IPS-18a (cell line): ENCODE measurements at regions not wholly inside any gene's neighbourhood (a gene's known extent, or its start where the extent isn't known, plus 50 kb on each side); places are given as distances from the start of the nearest gene placed in this dataset.
"Not testable (repeated sequence)": the region's sequence is repeated elsewhere in the genome, so short reads cannot be mapped to it uniquely, and the experiment has no call there.

Experiments used
- H3K27ac ChIP-seq: one replicate; pipeline ENCODE4 v1.5.1; 2013; ENCODE audit warnings: low read length
- H3K27me3 ChIP-seq: one replicate; pipeline ENCODE4 v1.6.1; 2013; ENCODE audit warnings: mild to moderate bottlenecking, low read length; ENCODE audit not compliant: control insufficient read depth, insufficient read depth
- H3K36me3 ChIP-seq: one replicate; pipeline ENCODE4 v1.6.1; 2013; ENCODE audit warnings: low read depth, low read length; ENCODE audit not compliant: control insufficient read depth
- H3K4me1 ChIP-seq: one replicate; pipeline ENCODE4 v1.6.1; 2013; ENCODE audit warnings: low read depth, low read length; ENCODE audit not compliant: control insufficient read depth
- H3K4me3 ChIP-seq: one replicate; pipeline ENCODE4 v1.5.1; 2013; ENCODE audit warnings: low read length
- H3K9ac ChIP-seq: one replicate; pipeline ENCODE4 v1.6.1; 2013; ENCODE audit warnings: mild to moderate bottlenecking, low read length, moderate library complexity
- H3K9me3 ChIP-seq: one replicate; pipeline ENCODE4 v1.6.1; 2013; ENCODE audit warnings: low read depth, low read length; ENCODE audit not compliant: control insufficient read depth

- Histone ChIP-seq H3K27me3 (no peaks in the 10 kb centered on the region), H3K36me3 (no peaks in the 10 kb centered on the region), H3K4me1 (peaks cover 20% of the 10 kb centered on the region), H3K9me3 (no peaks in the 10 kb centered on the region), H3K9ac (no peak overlapping the region), H3K27ac (no peak overlapping the region), H3K4me3 (peak overlapping the region; percentile 13)
These were observed 223.8 kb upstream of the DDI1 start for GRCh38 chr11:103812680-103813079.

GRCh38 chr11:103820345-103820744, 216.1 kb upstream of the DDI1 start:
- not testable (repeated sequence) for H3K9me3 ChIP-seq, H3K4me3 ChIP-seq, H3K4me1 ChIP-seq, H3K27me3 ChIP-seq, H3K27ac ChIP-seq, H3K36me3 ChIP-seq, H3K9ac ChIP-seq

GRCh38 chr11:103824116-103824515, 212.3 kb upstream of the DDI1 start:
- Histone ChIP-seq H3K9ac (no peak overlapping the region), H3K9me3 (no peaks in the 10 kb centered on the region), H3K27me3 (no peaks in the 10 kb centered on the region), H3K27ac (no peak overlapping the region), H3K4me1 (no peaks in the 10 kb centered on the region), H3K36me3 (no peaks in the 10 kb centered on the region), H3K4me3 (no peak overlapping the region)

GRCh38 chr11:103825469-103825868, 211.0 kb upstream of the DDI1 start:
- no peaks in the 10 kb centered on the region for H3K4me1 ChIP-seq
- no peak overlapping the region for H3K4me3 ChIP-seq
- no peaks in the 10 kb centered on the region for H3K36me3 ChIP-seq
- H3K9ac ChIP-seq = no peak overlapping the region
- no peaks in the 10 kb centered on the region for H3K9me3 ChIP-seq
- no peaks in the 10 kb centered on the region for H3K27me3 ChIP-seq
- H3K27ac ChIP-seq = no peak overlapping the region

- Histone ChIP-seq H3K9ac (no peak overlapping the region), H3K9me3 (no peaks in the 10 kb centered on the region), H3K4me3 (no peak overlapping the region), H3K4me1 (no peaks in the 10 kb centered on the region), H3K27me3 (no peaks in the 10 kb centered on the region), H3K27ac (no peak overlapping the region), H3K36me3 (no peaks in the 10 kb centered on the region)
These were observed 209.6 kb upstream of the DDI1 start for GRCh38 chr11:103826856-103827255.

- Histone ChIP-seq H3K9me3 (no peaks in the 10 kb centered on the region), H3K27ac (no peak overlapping the region), H3K36me3 (no peaks in the 10 kb centered on the region), H3K9ac (no peak overlapping the region), H3K27me3 (no peaks in the 10 kb centered on the region), H3K4me1 (no peaks in the 10 kb centered on the region), H3K4me3 (no peak overlapping the region)
These were observed 206.8 kb upstream of the DDI1 start for GRCh38 chr11:103829596-103829995.

GRCh38 chr11:103830205-103830604, 206.2 kb upstream of the DDI1 start:
- no peaks in the 10 kb centered on the region for H3K27me3 ChIP-seq
- no peaks in the 10 kb centered on the region for H3K9me3 ChIP-seq
- no peak overlapping the region for H3K9ac ChIP-seq
- H3K4me3 ChIP-seq = no peak overlapping the region
- H3K4me1 ChIP-seq = no peaks in the 10 kb centered on the region
- H3K36me3 ChIP-seq = no peaks in the 10 kb centered on the region
- H3K27ac ChIP-seq = no peak overlapping the region

GRCh38 chr11:103832762-103833161, 203.7 kb upstream of the DDI1 start:
- no peak overlapping the region for H3K27ac ChIP-seq
- H3K36me3 ChIP-seq = no peaks in the 10 kb centered on the region
- H3K9me3 ChIP-seq = no peaks in the 10 kb centered on the region
- no peak overlapping the region for H3K9ac ChIP-seq
- no peaks in the 10 kb centered on the region for H3K27me3 ChIP-seq
- no peak overlapping the region for H3K4me3 ChIP-seq
- no peaks in the 10 kb centered on the region for H3K4me1 ChIP-seq

GRCh38 chr11:103842191-103842590, 194.2 kb upstream of the DDI1 start:
- H3K4me3 ChIP-seq = no peak overlapping the region
- no peak overlapping the region for H3K9ac ChIP-seq
- no peaks in the 10 kb centered on the region for H3K36me3 ChIP-seq
- H3K9me3 ChIP-seq = no peaks in the 10 kb centered on the region
- H3K27ac ChIP-seq = no peak overlapping the region
- H3K4me1 ChIP-seq = no peaks in the 10 kb centered on the region
- H3K27me3 ChIP-seq = no peaks in the 10 kb centered on the region

- no peaks in the 10 kb centered on the region for H3K9me3 ChIP-seq
- no peak overlapping the region for H3K9ac ChIP-seq
- no peaks in the 10 kb centered on the region for H3K4me1 ChIP-seq
- no peaks in the 10 kb centered on the region for H3K27me3 ChIP-seq
- H3K36me3 ChIP-seq = no peaks in the 10 kb centered on the region
- no peak overlapping the region for H3K4me3 ChIP-seq
- no peak overlapping the region for H3K27ac ChIP-seq
These were observed 193.6 kb upstream of the DDI1 start for GRCh38 chr11:103842795-103843194.

GRCh38 chr11:103844327-103845215, 191.9 kb upstream of the DDI1 start:
- Histone ChIP-seq H3K36me3 (no peaks in the 10 kb centered on the region), H3K4me1 (no peaks in the 10 kb centered on the region), H3K4me3 (no peak overlapping the region), H3K27ac (no peak overlapping the region), H3K9me3 (no peaks in the 10 kb centered on the region), H3K27me3 (no peaks in the 10 kb centered on the region), H3K9ac (no peak overlapping the region)

- H3K27me3 ChIP-seq = no peaks in the 10 kb centered on the region
- H3K36me3 ChIP-seq = no peaks in the 10 kb centered on the region
- H3K9ac ChIP-seq = no peak overlapping the region
These were observed 191.1 kb upstream of the DDI1 start for GRCh38 chr11:103845331-103845730.

More at GRCh38 chr11:103845331-103845730, 191.1 kb upstream of the DDI1 start:
- no peak overlapping the region for H3K27ac ChIP-seq
- no peak overlapping the region for H3K4me3 ChIP-seq
- H3K4me1 ChIP-seq = no peaks in the 10 kb centered on the region
- no peaks in the 10 kb centered on the region for H3K9me3 ChIP-seq
